Liver (tissue), 8 donors: ENCODE measurements at regions not wholly inside any gene's neighbourhood (a gene's known extent, or its start where the extent isn't known, plus 50 kb on each side); places are given as distances from the start of the nearest gene placed in this dataset.

Source experiments
- DNase-seq: peaks from one replicate; pipeline ENCODE4 v3.0.0-alpha.2; 2017; ENCODE audit warnings: low spot score
- H3K27ac ChIP-seq, 2 donors: one replicate each; pipeline ENCODE4 v1.7.0; 2013; ENCODE audit warnings: inconsistent platforms in 2 of 2, low read length in 2 of 2, control low read depth in 1 of 2, low read depth in 1 of 2, mild to moderate bottlenecking in 1 of 2
- H3K27me3 ChIP-seq, 4 donors: one replicate each; pipeline versions ENCODE4 v1.6.1 to v1.7.0; 2013; ENCODE audit warnings: low read length in 3 of 4, inconsistent platforms in 1 of 4, mild to moderate bottlenecking in 1 of 4, moderate library complexity in 1 of 4; ENCODE audit not compliant: control insufficient read depth in 4 of 4, insufficient read depth in 4 of 4
- H3K36me3 ChIP-seq, 4 donors: one replicate each; pipeline versions ENCODE4 v1.6.1 to v1.7.0; 2013; ENCODE audit warnings: low read length in 3 of 4, mild to moderate bottlenecking in 3 of 4, low read depth in 1 of 4, moderate library complexity in 1 of 4; ENCODE audit not compliant: control insufficient read depth in 4 of 4, insufficient read depth in 3 of 4
- H3K4me1 ChIP-seq, 4 donors: one replicate each; pipeline versions ENCODE4 v1.6.1 to v1.7.0; 2013; ENCODE audit warnings: low read length in 3 of 4, mild to moderate bottlenecking in 3 of 4, moderate library complexity in 1 of 4; ENCODE audit not compliant: control insufficient read depth in 4 of 4, insufficient read depth in 4 of 4
- H3K4me3 ChIP-seq, 3 donors: one replicate each; pipeline versions ENCODE4 v1.6.1 to v1.7.0; 2013; ENCODE audit warnings: low read length in 3 of 3, control low read depth in 1 of 3, low read depth in 1 of 3, mild to moderate bottlenecking in 1 of 3
- H3K9ac ChIP-seq, 2 donors: one replicate each; pipeline ENCODE4 v1.7.0; 2013; ENCODE audit warnings: low read length in 2 of 2, mild to moderate bottlenecking in 2 of 2, moderate library complexity in 2 of 2, control low read depth in 1 of 2, low read depth in 1 of 2
- H3K9me3 ChIP-seq, 4 donors: one replicate each; pipeline versions ENCODE4 v1.6.1 to v1.7.0; 2013; ENCODE audit warnings: low read length in 3 of 4; ENCODE audit not compliant: control insufficient read depth in 4 of 4
- EGR1 ChIP-seq, 2 donors: IDR thresholded peaks; 2 replicates each; pipeline ENCODE4 v1.6.1; 2016 to 2018; ENCODE audit warnings: antibody characterized with exemption in 2 of 2, low read depth in 2 of 2
- FOXA1 ChIP-seq: IDR thresholded peaks from 2 replicates; pipeline ENCODE4 v1.6.1; 2016; ENCODE audit warnings: antibody characterized with exemption
- FOXA2 ChIP-seq: IDR thresholded peaks from 2 replicates; pipeline ENCODE4 v1.6.1; 2016; ENCODE audit warnings: antibody characterized with exemption
- GABPA ChIP-seq, 2 donors: IDR thresholded peaks in 1 of 2; conservative IDR thresholded peaks in 1 of 2; 2 replicates each; pipeline ENCODE4 v1.6.1; 2016; ENCODE audit warnings: antibody characterized with exemption in 2 of 2, mild to moderate bottlenecking in 1 of 2, moderate library complexity in 1 of 2
- HNF4A ChIP-seq, 2 donors: conservative IDR thresholded peaks; 2 replicates each; pipeline ENCODE4 v1.6.1; 2016; ENCODE audit warnings: antibody characterized with exemption in 2 of 2, mild to moderate bottlenecking in 2 of 2
- NR2F2 ChIP-seq: IDR thresholded peaks from 2 replicates; pipeline ENCODE4 v1.6.1; 2016; ENCODE audit warnings: antibody characterized with exemption
- RAD21 ChIP-seq, 2 donors: IDR thresholded peaks; 2 replicates each; pipeline ENCODE4 v1.6.1; 2016; ENCODE audit warnings: antibody characterized with exemption in 2 of 2, mild to moderate bottlenecking in 2 of 2
- RXRA ChIP-seq, 2 donors: IDR thresholded peaks; 2 replicates each; pipeline ENCODE4 v1.6.1; 2017 to 2018; ENCODE audit warnings: antibody characterized with exemption in 2 of 2, mild to moderate bottlenecking in 1 of 2
- TAF1 ChIP-seq: conservative IDR thresholded peaks from 2 replicates; pipeline ENCODE4 v1.6.1; 2016; ENCODE audit warnings: antibody characterized with exemption, mild to moderate bottlenecking
- YY1 ChIP-seq: IDR thresholded peaks from 2 replicates; pipeline ENCODE4 v1.6.1; 2016; ENCODE audit warnings: antibody characterized with exemption, mild to moderate bottlenecking
- WGBS: extraction: QIAGEN DNeasy Blood & Tissue Kit; methylation state at CpG from one replicate; pipeline ENCODE4 v1.1.7; 2013; 5-methylcytosine and 5-hydroxymethylcytosine counted together
- TF ChIP-seq, protein P1 (sequence below): IDR thresholded peaks from 2 replicates; pipeline ENCODE4 v1.6.1; 2016; ENCODE audit warnings: antibody characterized with exemption
- TF ChIP-seq, protein P2 (sequence below): IDR thresholded peaks from 2 replicates; pipeline ENCODE4 v1.6.1; 2016; ENCODE audit warnings: antibody characterized with exemption
- TF ChIP-seq, protein P3 (sequence below): fragments of 150-350 bp; IDR thresholded peaks from 2 replicates; pipeline ENCODE4 v1.5.1; 2017; ENCODE audit warnings: improper control_type of control experiment, low read depth, low read length; ENCODE audit not compliant: missing input control
- TF ChIP-seq, protein P4 (sequence below): IDR thresholded peaks from 2 replicates; pipeline ENCODE4 v1.6.1; 2016; ENCODE audit warnings: antibody characterized with exemption
- TF ChIP-seq, protein P5 (sequence below): IDR thresholded peaks from 2 replicates; pipeline ENCODE4 v1.6.1; 2016; ENCODE audit warnings: antibody characterized with exemption, mild to moderate bottlenecking
- donor health status: healthy.
- donor health status: healthy.
- donor health status: healthy.
- donor health status: healthy.
- donor health status: healthy.

DNA sequence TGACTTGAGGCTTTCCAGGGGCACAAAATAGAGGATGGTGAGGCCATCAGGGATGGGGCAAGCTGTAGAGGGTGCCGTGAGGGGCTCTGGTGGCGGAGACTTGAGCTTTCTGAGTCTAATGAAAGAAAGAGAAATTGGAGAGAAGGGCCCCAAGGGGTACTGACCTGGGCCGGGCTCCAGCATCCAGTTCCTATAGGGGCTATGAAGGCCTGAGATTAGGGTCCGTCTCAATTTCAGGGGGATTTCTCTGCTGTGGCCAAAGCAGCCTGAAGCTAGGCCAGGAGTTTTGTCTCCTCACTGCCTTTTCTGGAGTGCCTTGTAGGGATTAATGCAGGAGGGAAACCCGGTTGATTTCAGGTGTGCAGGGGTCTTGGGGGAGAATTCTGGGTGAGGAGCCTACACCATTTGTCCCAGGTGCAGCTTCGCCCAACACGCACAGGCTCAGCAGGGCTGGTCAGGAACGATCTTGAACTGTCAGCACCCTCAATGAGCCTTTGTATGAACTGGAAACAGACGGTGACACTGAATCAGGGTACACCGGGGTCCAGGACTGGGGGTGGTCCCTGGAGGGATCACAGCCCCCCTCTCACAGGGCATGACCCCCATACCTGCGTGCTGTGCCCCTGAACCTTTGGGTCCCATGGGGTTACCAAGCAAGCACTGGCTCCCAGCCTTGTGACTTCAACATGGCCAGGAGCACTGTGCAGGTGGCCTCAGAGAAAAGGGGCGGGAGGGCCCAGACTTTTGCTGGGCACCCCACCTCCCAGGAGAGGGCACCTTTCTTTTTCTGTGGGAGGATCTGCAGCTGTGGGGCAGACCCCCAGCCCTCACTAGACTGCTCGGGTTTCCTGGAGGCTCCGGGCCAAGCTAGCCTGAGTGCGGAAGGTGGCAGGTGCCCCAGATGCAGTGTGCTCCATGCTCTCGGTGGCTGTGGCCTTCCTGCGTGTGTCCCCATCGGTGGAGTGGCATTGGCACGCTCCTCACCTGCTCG lies 122.9 kb upstream of the RET start:
- H3K9ac ChIP-seq = no peak overlapping the region
- no peak for TF ChIP-seq RXRA (IDR thresholded peaks at IDR 0.05)
- TF ChIP-seq HNF4A (conservative IDR thresholded peaks at IDR 0.05) = no peak
- TF ChIP-seq, protein P1, sequence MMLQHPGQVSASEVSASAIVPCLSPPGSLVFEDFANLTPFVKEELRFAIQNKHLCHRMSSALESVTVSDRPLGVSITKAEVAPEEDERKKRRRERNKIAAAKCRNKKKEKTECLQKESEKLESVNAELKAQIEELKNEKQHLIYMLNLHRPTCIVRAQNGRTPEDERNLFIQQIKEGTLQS = no peak
- TF ChIP-seq EGR1 (IDR thresholded peaks at IDR 0.05; ENCODE audit: low read depth in 2 of 2) = no peak
- TF ChIP-seq, protein P2, sequence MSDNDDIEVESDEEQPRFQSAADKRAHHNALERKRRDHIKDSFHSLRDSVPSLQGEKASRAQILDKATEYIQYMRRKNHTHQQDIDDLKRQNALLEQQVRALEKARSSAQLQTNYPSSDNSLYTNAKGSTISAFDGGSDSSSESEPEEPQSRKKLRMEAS = no peak
- TF ChIP-seq GABPA (IDR thresholded peaks at IDR 0.05 in 1 of 2, conservative IDR thresholded peaks at IDR 0.05 in 1 of 2) = no peak
- H3K27ac ChIP-seq = no peak overlapping the region
- WGBS = 88% methylated on average over 20 of the region's 20 CpGs
- peak; percentile 27 for DNase-seq
- H3K36me3 ChIP-seq = no peaks in the 10 kb centered on the region
- H3K9me3 ChIP-seq = no peaks in the 10 kb centered on the region
- peaks cover 3 to 12% (median 9%) of the 10 kb centered on the region in 4 donors for H3K4me1 ChIP-seq
- peaks cover 0 to 4% (median 0%) of the 10 kb centered on the region in 4 donors for H3K27me3 ChIP-seq
- H3K4me3 ChIP-seq = no peak overlapping the region

DNA sequence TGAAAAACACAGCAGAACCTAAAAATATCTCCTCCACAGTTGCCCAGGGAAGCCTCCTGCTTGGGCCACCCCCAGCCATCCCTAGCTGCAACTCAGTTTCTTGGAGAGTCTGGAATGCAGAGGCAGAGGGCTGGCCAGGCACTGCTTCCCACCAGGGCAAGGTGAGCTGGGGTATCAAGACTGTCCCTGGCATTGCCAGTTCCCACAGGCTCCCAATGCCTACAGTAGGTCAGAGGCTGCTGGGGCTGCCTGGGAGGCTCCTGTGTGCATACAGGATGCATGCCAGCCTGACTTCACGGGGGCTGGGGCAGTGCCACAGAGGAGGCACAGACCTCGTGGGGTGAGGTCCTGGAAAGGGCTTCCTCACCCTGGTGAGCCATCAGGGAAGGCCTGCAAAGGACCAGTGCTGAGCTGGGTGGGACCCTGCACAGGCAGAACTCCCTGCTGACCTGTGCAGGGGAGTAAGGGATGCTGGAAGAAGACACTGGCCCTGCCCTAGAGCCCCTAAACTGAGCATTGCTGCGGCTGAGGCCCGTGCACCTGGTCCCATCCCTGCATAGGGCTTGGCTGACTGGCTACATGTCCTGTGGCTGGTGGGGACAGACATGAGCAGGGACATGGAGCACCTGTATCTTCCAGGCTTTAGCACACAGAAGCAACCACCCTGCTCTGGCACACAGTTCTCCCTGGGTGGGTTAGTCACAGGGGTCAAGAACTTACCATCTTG lies 121.9 kb upstream of the RET start:
- no peaks in the 10 kb centered on the region for H3K36me3 ChIP-seq
- peaks cover 3 to 12% (median 9%) of the 10 kb centered on the region in 4 donors for H3K4me1 ChIP-seq
- peaks cover 0 to 4% (median 0%) of the 10 kb centered on the region in 4 donors for H3K27me3 ChIP-seq
- no peaks in the 10 kb centered on the region for H3K9me3 ChIP-seq
- TF ChIP-seq, protein P3, sequence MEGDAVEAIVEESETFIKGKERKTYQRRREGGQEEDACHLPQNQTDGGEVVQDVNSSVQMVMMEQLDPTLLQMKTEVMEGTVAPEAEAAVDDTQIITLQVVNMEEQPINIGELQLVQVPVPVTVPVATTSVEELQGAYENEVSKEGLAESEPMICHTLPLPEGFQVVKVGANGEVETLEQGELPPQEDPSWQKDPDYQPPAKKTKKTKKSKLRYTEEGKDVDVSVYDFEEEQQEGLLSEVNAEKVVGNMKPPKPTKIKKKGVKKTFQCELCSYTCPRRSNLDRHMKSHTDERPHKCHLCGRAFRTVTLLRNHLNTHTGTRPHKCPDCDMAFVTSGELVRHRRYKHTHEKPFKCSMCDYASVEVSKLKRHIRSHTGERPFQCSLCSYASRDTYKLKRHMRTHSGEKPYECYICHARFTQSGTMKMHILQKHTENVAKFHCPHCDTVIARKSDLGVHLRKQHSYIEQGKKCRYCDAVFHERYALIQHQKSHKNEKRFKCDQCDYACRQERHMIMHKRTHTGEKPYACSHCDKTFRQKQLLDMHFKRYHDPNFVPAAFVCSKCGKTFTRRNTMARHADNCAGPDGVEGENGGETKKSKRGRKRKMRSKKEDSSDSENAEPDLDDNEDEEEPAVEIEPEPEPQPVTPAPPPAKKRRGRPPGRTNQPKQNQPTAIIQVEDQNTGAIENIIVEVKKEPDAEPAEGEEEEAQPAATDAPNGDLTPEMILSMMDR = no peak
- TF ChIP-seq, protein P4, sequence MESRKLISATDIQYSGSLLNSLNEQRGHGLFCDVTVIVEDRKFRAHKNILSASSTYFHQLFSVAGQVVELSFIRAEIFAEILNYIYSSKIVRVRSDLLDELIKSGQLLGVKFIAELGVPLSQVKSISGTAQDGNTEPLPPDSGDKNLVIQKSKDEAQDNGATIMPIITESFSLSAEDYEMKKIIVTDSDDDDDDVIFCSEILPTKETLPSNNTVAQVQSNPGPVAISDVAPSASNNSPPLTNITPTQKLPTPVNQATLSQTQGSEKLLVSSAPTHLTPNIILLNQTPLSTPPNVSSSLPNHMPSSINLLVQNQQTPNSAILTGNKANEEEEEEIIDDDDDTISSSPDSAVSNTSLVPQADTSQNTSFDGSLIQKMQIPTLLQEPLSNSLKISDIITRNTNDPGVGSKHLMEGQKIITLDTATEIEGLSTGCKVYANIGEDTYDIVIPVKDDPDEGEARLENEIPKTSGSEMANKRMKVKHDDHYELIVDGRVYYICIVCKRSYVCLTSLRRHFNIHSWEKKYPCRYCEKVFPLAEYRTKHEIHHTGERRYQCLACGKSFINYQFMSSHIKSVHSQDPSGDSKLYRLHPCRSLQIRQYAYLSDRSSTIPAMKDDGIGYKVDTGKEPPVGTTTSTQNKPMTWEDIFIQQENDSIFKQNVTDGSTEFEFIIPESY = no peak
- no peak for TF ChIP-seq RAD21 (IDR thresholded peaks at IDR 0.05)
- TF ChIP-seq TAF1 = no peak
- TF ChIP-seq YY1 = no peak
- TF ChIP-seq NR2F2 = no peak
- TF ChIP-seq, protein P5, sequence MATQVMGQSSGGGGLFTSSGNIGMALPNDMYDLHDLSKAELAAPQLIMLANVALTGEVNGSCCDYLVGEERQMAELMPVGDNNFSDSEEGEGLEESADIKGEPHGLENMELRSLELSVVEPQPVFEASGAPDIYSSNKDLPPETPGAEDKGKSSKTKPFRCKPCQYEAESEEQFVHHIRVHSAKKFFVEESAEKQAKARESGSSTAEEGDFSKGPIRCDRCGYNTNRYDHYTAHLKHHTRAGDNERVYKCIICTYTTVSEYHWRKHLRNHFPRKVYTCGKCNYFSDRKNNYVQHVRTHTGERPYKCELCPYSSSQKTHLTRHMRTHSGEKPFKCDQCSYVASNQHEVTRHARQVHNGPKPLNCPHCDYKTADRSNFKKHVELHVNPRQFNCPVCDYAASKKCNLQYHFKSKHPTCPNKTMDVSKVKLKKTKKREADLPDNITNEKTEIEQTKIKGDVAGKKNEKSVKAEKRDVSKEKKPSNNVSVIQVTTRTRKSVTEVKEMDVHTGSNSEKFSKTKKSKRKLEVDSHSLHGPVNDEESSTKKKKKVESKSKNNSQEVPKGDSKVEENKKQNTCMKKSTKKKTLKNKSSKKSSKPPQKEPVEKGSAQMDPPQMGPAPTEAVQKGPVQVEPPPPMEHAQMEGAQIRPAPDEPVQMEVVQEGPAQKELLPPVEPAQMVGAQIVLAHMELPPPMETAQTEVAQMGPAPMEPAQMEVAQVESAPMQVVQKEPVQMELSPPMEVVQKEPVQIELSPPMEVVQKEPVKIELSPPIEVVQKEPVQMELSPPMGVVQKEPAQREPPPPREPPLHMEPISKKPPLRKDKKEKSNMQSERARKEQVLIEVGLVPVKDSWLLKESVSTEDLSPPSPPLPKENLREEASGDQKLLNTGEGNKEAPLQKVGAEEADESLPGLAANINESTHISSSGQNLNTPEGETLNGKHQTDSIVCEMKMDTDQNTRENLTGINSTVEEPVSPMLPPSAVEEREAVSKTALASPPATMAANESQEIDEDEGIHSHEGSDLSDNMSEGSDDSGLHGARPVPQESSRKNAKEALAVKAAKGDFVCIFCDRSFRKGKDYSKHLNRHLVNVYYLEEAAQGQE = no peak
- TF ChIP-seq FOXA2 = no peak
- TF ChIP-seq RXRA (IDR thresholded peaks at IDR 0.05) = no peak
- TF ChIP-seq EGR1 (IDR thresholded peaks at IDR 0.05; ENCODE audit: low read depth in 2 of 2) = no peak
- no peak for TF ChIP-seq FOXA1
- no peak overlapping the region for H3K9ac ChIP-seq
- DNase-seq = no peak
- H3K4me3 ChIP-seq = no peak overlapping the region
- 67% methylated on average over 4 of the region's 4 CpGs for WGBS
- no peak overlapping the region for H3K27ac ChIP-seq
